GM23338 (cell line): ENCODE measurements at regions not wholly inside any gene's neighbourhood (a gene's known extent, or its start where the extent isn't known, plus 50 kb on each side); places are given as distances from the start of the nearest gene placed in this dataset.

ENCODE experiments used
- ATAC-seq: fragments of 200-7000 bp; cut with Tn5 transposase; 3 replicates; pipeline ENCODE4 v1.9.1; 2020
- DNase-seq: peaks from one replicate; pipeline ENCODE4 v3.0.0-alpha.2; 2015; ENCODE audit warnings: low spot score
- H2AFZ ChIP-seq: fragments of 200-600 bp; sonication (generic); 2 replicates; pipeline ENCODE4 v1.8.0; 2016; ENCODE audit warnings: antibody characterized with exemption, mild to moderate bottlenecking, moderate library complexity
- H3F3A ChIP-seq: fragments of 200-600 bp; sonication (generic); replicated peaks from 2 replicates; pipeline ENCODE4 v1.8.0; 2017; ENCODE audit warnings: antibody characterized with exemption, mixed run types, low read depth
- H3K27ac ChIP-seq: fragments of 200-600 bp; sonication (generic); 2 replicates; pipeline ENCODE4 v1.6.1; 2016; ENCODE audit warnings: low read depth
- H3K27me3 ChIP-seq: fragments of 200-600 bp; sonication (generic); 2 replicates; pipeline ENCODE4 v1.8.0; 2016; ENCODE audit warnings: mild to moderate bottlenecking, mixed run types, moderate library complexity; ENCODE audit not compliant: insufficient read depth
- H3K36me3 ChIP-seq: fragments of 200-600 bp; sonication (generic); 2 replicates; pipeline ENCODE4 v1.8.0; 2016; ENCODE audit warnings: mild to moderate bottlenecking; ENCODE audit not compliant: insufficient read depth
- H3K4me1 ChIP-seq: fragments of 200-600 bp; sonication (generic); 2 replicates; pipeline ENCODE4 v1.8.0; 2016; ENCODE audit warnings: mild to moderate bottlenecking, moderate library complexity; ENCODE audit not compliant: insufficient read depth
- H3K4me2 ChIP-seq: fragments of 200-600 bp; sonication (generic); 2 replicates; pipeline ENCODE4 v1.7.1; 2017; ENCODE audit warnings: mixed run types
- H3K4me3 ChIP-seq: fragments of 200-600 bp; sonication (generic); 2 replicates; pipeline ENCODE4 v1.6.1; 2016; ENCODE audit warnings: mixed run types
- H3K79me2 ChIP-seq: fragments of 200-600 bp; sonication (generic); replicated peaks from 2 replicates; pipeline ENCODE4 v1.8.0; 2017; ENCODE audit warnings: mild to moderate bottlenecking; ENCODE audit not compliant: insufficient read depth
- H3K9me2 ChIP-seq: fragments of 200-600 bp; sonication (generic); 2 replicates; pipeline ENCODE4 v1.8.0; 2017; ENCODE audit not compliant: insufficient read depth
- H4K20me1 ChIP-seq: fragments of 200-600 bp; sonication (generic); replicated peaks from 2 replicates; pipeline ENCODE4 v1.8.0; 2017; ENCODE audit warnings: mild to moderate bottlenecking; ENCODE audit not compliant: insufficient read depth
- H3K27ac Mint-ChIP-seq: 2 replicates; pipeline ENCODE4 v1.8.0; 2020; ENCODE audit warnings: inconsistent platforms, mild to moderate bottlenecking, moderate library complexity, mixed read lengths
- H3K27me3 Mint-ChIP-seq: 3 replicates; pipeline ENCODE4 v1.8.0; 2022; ENCODE audit warnings: low read depth, mild to moderate bottlenecking, moderate library complexity, mixed read lengths, inconsistent platforms; ENCODE audit not compliant: insufficient read depth, poor library complexity
- H3K36me3 Mint-ChIP-seq: 3 replicates; pipeline ENCODE4 v1.8.0; 2021; ENCODE audit warnings: low read depth, mild to moderate bottlenecking, inconsistent platforms, moderate library complexity, mixed read lengths
- H3K4me1 Mint-ChIP-seq: 3 replicates; pipeline ENCODE4 v1.8.0; 2020; ENCODE audit warnings: mild to moderate bottlenecking, inconsistent platforms, mixed read lengths
- H3K4me3 Mint-ChIP-seq: 3 replicates; pipeline ENCODE4 v1.8.0; 2021; ENCODE audit warnings: moderate library complexity, mild to moderate bottlenecking, inconsistent platforms, mixed read lengths
- H3K9me3 Mint-ChIP-seq: 3 replicates; pipeline ENCODE4 v1.8.0; 2020; ENCODE audit warnings: moderate library complexity, mild to moderate bottlenecking, inconsistent platforms, mixed read lengths
- CTCF ChIP-seq, 2 experiments: fragments of 200-600 bp in 1 of 2; sonication (generic) in 1 of 2; conservative IDR thresholded peaks; 2 replicates each; pipeline versions ENCODE4 v1.5.1 to v1.6.1; 2016 to 2017; ENCODE audit warnings: antibody characterized with exemption in 2 of 2, low read depth in 2 of 2, mild to moderate bottlenecking in 2 of 2, moderate library complexity in 1 of 2
- ETS1 ChIP-seq: IDR thresholded peaks from 2 replicates; pipeline ENCODE4 v1.6.1; 2016; ENCODE audit warnings: antibody characterized with exemption
- JUNB ChIP-seq: IDR thresholded peaks from one replicate; pipeline ENCODE4 v1.6.1; 2016; ENCODE audit warnings: antibody characterized with exemption; ENCODE audit not compliant: unreplicated experiment
- NANOG ChIP-seq: IDR thresholded peaks from 2 replicates; pipeline ENCODE4 v1.6.1; 2016; ENCODE audit warnings: antibody characterized with exemption, borderline replicate concordance
- POLR2AphosphoS5 ChIP-seq: IDR thresholded peaks from 2 replicates; pipeline ENCODE4 v1.6.1; 2016; ENCODE audit warnings: antibody characterized with exemption, low read depth
- REST ChIP-seq: IDR thresholded peaks from one replicate; pipeline ENCODE4 v1.6.1; 2018; ENCODE audit warnings: antibody characterized with exemption; ENCODE audit not compliant: unreplicated experiment
- STAT1 ChIP-seq: IDR thresholded peaks from one replicate; pipeline ENCODE4 v1.6.1; 2016; ENCODE audit warnings: antibody characterized with exemption; ENCODE audit not compliant: unreplicated experiment
- ZNF114 ChIP-seq: fragments of 250-450 bp; sonication (Bioruptor Pico); IDR thresholded peaks from 2 replicates; pipeline ENCODE4 v1.5.0; 2020; ENCODE audit warnings: mild to moderate bottlenecking, moderate library complexity

- no peak overlapping the region for H3K4me2 ChIP-seq
- ATAC-seq (no peak), DNase-seq (no peak)
These were observed 1258.5 kb upstream of the ADGRL2 start for GRCh38 chr1:80542231-80542630.

More at GRCh38 chr1:80542231-80542630, 1258.5 kb upstream of the ADGRL2 start:
- TF ChIP-seq ETS1 (no peak), JUNB (no peak), NANOG (no peak), STAT1 (no peak), POLR2AphosphoS5 (no peak), CTCF (conservative IDR thresholded peaks at IDR 0.05; ENCODE audit: low read depth in 2 of 2) (no peak), REST (no peak), ZNF114 (CRISPR knock-in tag) (no peak)
- Histone ChIP-seq H3K79me2 (no peaks in the 10 kb centered on the region), H3K36me3 (no peaks in the 10 kb centered on the region), H2AFZ (no peak overlapping the region), H3F3A (no peaks in the 10 kb centered on the region), H3K4me1 (peaks cover 9% of the 10 kb centered on the region), H3K27ac (no peak overlapping the region), H3K9me2 (no peaks in the 10 kb centered on the region), H3K27me3 (no peaks in the 10 kb centered on the region), H3K4me3 (no peak overlapping the region), H4K20me1 (no peaks in the 10 kb centered on the region)
- Mint-ChIP-seq H3K4me3 (no peak overlapping the region), H3K36me3 (no peaks in the 10 kb centered on the region), H3K27me3 (peaks cover 2% of the 10 kb centered on the region), H3K9me3 (no peaks in the 10 kb centered on the region), H3K27ac (no peak overlapping the region), H3K4me1 (peaks cover 8% of the 10 kb centered on the region; the same call in 2 of the 3 replicates)
